Astrocyte (in vitro differentiated cells and primary cell): ENCODE measurements at regions not wholly inside any gene's neighbourhood (a gene's known extent, or its start where the extent isn't known, plus 50 kb on each side); places are given as distances from the start of the nearest gene placed in this dataset.

Experiments
- DNase-seq: peaks from one replicate; pipeline ENCODE4 v3.0.0-alpha.2; 2010; ENCODE audit warnings: low read depth
- FAIRE-seq: peaks from 2 replicates; lab custom pipeline; 2011; peaks lifted over from hg19 to GRCh38; lab: Jason Lieb, UNC
- H2AFZ ChIP-seq: 2 replicates; pipeline ENCODE4 v1.6.0; 2012; ENCODE audit warnings: low read depth, low read length, inconsistent platforms
- H3K27ac ChIP-seq: 2 replicates; pipeline ENCODE4 v1.5.1; 2011; ENCODE audit warnings: low read depth, low read length, inconsistent platforms
- H3K27me3 ChIP-seq: 2 replicates; pipeline ENCODE4 v1.6.0; 2011; ENCODE audit warnings: low read length, inconsistent platforms; ENCODE audit not compliant: insufficient read depth
- H3K36me3 ChIP-seq: 2 replicates; pipeline ENCODE4 v1.5.1; 2011; ENCODE audit warnings: low read length, inconsistent platforms; ENCODE audit not compliant: insufficient read depth
- H3K4me1 ChIP-seq: 2 replicates; pipeline ENCODE4 v1.5.1; 2011; ENCODE audit warnings: low read length, inconsistent platforms; ENCODE audit not compliant: insufficient read depth
- H3K4me2 ChIP-seq: 2 replicates; pipeline ENCODE4 v1.6.0; 2012; ENCODE audit warnings: low read length, inconsistent platforms
- H3K4me3 ChIP-seq: 2 replicates; pipeline ENCODE4 v1.5.1; 2011; ENCODE audit warnings: low read depth, mild to moderate bottlenecking, low read length, inconsistent platforms; ENCODE audit not compliant: insufficient read depth
- H3K79me2 ChIP-seq: 2 replicates; pipeline ENCODE4 v1.6.0; 2012; ENCODE audit warnings: mild to moderate bottlenecking, low read length, inconsistent platforms; ENCODE audit not compliant: insufficient read depth
- H3K9ac ChIP-seq: 2 replicates; pipeline ENCODE4 v1.6.0; 2012; ENCODE audit warnings: mild to moderate bottlenecking, low read length, inconsistent platforms
- H3K9me3 ChIP-seq: 2 replicates; pipeline ENCODE4 v1.5.1; 2012; ENCODE audit warnings: low read depth, mild to moderate bottlenecking, low read length, inconsistent platforms; ENCODE audit not compliant: insufficient read depth
- H4K20me1 ChIP-seq: 2 replicates; pipeline ENCODE4 v1.6.0; 2012; ENCODE audit warnings: low read length, inconsistent platforms; ENCODE audit not compliant: insufficient read depth
- H3K27ac Mint-ChIP-seq: one replicate; pipeline ENCODE4 v1.8.0; 2021; ENCODE audit warnings: mild to moderate bottlenecking, mixed read lengths; ENCODE audit not compliant: unreplicated experiment
- H3K27me3 Mint-ChIP-seq: one replicate; pipeline ENCODE4 v1.8.0; 2021; ENCODE audit warnings: low read depth, mixed read lengths; ENCODE audit not compliant: unreplicated experiment
- H3K36me3 Mint-ChIP-seq: one replicate; pipeline ENCODE4 v1.8.0; 2021; ENCODE audit warnings: low read depth, mixed read lengths; ENCODE audit not compliant: unreplicated experiment
- H3K4me1 Mint-ChIP-seq: one replicate; pipeline ENCODE4 v1.8.0; 2021; ENCODE audit warnings: low read depth, mixed read lengths; ENCODE audit not compliant: unreplicated experiment
- H3K4me3 Mint-ChIP-seq: one replicate; pipeline ENCODE4 v1.8.0; 2021; ENCODE audit warnings: mild to moderate bottlenecking, moderate library complexity, mixed read lengths; ENCODE audit not compliant: unreplicated experiment
- H3K9me3 Mint-ChIP-seq: one replicate; pipeline ENCODE4 v1.8.0; 2021; ENCODE audit warnings: mild to moderate bottlenecking, mixed read lengths; ENCODE audit not compliant: unreplicated experiment
- EZH2 ChIP-seq: IDR thresholded peaks from 2 replicates; pipeline ENCODE4 v1.6.1; 2012; ENCODE audit warnings: mild to moderate bottlenecking, low read length, inconsistent platforms; ENCODE audit not compliant: insufficient read depth
- TF ChIP-seq, protein P1 (sequence below): IDR thresholded peaks from 2 replicates; pipeline ENCODE4 v1.5.1; 2011; ENCODE audit warnings: low read depth, mild to moderate bottlenecking, inconsistent platforms, low read length, moderate library complexity; ENCODE audit not compliant: insufficient read depth

DNA sequence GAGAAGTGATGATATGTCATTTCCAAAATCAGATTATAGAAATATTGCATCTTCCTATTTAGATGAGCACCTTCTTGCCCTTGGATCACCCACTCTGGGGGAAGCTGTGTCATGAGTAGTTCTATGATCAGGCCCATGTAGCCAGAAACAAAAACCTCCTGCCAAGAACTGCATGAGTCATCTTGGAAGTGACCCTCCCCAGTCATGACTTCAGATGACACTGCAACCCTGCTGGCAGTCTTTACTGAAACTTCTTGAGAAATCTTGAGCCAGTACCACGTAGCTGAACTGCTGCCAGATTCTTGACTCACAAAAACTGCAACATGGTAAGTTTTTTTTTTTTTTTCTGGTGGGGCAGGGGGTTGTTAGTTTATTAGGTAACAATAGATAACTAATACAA, 439.6 kb upstream of the PTGER4 start:
- Mint-ChIP-seq H3K9me3 (peaks cover 8% of the 10 kb centered on the region), H3K27me3 (no peaks in the 10 kb centered on the region), H3K4me3 (no peak overlapping the region), H3K27ac (no peak overlapping the region), H3K4me1 (no peaks in the 10 kb centered on the region), H3K36me3 (no peaks in the 10 kb centered on the region)
- DNase-seq (no peak), FAIRE-seq (no peak)
- Histone ChIP-seq H3K9ac (no peak overlapping the region), H3K9me3 (peaks cover 11% of the 10 kb centered on the region), H3K79me2 (no peaks in the 10 kb centered on the region), H3K4me3 (no peak overlapping the region), H3K27ac (no peak overlapping the region), H3K36me3 (no peaks in the 10 kb centered on the region), H4K20me1 (no peaks in the 10 kb centered on the region), H3K27me3 (no peaks in the 10 kb centered on the region), H3K4me2 (no peak overlapping the region), H3K4me1 (no peaks in the 10 kb centered on the region), H2AFZ (no peak overlapping the region)
- TF ChIP-seq, protein P1, sequence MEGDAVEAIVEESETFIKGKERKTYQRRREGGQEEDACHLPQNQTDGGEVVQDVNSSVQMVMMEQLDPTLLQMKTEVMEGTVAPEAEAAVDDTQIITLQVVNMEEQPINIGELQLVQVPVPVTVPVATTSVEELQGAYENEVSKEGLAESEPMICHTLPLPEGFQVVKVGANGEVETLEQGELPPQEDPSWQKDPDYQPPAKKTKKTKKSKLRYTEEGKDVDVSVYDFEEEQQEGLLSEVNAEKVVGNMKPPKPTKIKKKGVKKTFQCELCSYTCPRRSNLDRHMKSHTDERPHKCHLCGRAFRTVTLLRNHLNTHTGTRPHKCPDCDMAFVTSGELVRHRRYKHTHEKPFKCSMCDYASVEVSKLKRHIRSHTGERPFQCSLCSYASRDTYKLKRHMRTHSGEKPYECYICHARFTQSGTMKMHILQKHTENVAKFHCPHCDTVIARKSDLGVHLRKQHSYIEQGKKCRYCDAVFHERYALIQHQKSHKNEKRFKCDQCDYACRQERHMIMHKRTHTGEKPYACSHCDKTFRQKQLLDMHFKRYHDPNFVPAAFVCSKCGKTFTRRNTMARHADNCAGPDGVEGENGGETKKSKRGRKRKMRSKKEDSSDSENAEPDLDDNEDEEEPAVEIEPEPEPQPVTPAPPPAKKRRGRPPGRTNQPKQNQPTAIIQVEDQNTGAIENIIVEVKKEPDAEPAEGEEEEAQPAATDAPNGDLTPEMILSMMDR: no peak
- no peak for TF ChIP-seq EZH2

DNA sequence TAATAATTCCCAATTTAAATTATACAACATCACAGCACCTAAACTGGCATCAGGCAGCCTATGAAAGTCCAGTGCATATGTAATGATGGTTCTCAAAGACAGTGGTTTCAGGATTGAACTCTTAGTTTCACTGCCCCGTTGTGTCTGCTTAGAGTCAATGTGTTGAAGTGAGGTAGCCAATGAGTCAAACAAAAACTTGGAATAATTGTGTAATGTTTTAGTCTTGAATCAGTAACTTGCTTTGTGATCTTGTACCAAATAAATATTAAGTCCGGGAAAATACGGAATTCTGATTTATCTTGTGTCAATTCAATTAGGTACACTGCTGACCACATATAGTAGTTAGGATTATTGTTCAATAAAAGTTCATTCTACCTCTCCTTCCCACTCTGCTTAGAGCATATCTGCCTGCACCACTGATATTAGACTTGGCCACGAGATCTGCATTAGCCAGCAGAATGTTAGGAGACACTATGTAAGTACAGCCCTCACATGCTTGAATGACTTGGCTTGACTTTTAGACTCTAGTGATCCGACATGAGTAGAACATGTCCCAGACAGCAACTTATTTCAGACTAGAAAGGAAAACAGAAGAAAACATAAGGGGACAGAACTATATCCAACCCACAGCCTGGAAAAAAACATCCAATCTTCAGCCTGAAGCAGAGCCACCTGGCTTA, 441.5 kb upstream of the PTGER4 start:
- Mint-ChIP-seq H3K36me3 (no peaks in the 10 kb centered on the region), H3K4me1 (no peaks in the 10 kb centered on the region), H3K27ac (no peak overlapping the region), H3K27me3 (no peaks in the 10 kb centered on the region), H3K4me3 (no peak overlapping the region), H3K9me3 (peaks cover 8% of the 10 kb centered on the region)
- Histone ChIP-seq H3K9ac (no peak overlapping the region), H3K79me2 (no peaks in the 10 kb centered on the region), H3K9me3 (peaks cover 11% of the 10 kb centered on the region), H3K4me3 (no peak overlapping the region), H3K27me3 (no peaks in the 10 kb centered on the region), H3K27ac (no peak overlapping the region), H3K4me2 (no peak overlapping the region), H3K4me1 (no peaks in the 10 kb centered on the region), H3K36me3 (no peaks in the 10 kb centered on the region), H4K20me1 (no peaks in the 10 kb centered on the region), H2AFZ (no peak overlapping the region)
- TF ChIP-seq EZH2: no peak
- TF ChIP-seq, protein P1: no peak
- FAIRE-seq (no peak), DNase-seq (no peak)
